NT2/D1 (cell line): ENCODE measurements at regions not wholly inside any gene's neighbourhood (a gene's known extent, or its start where the extent isn't known, plus 50 kb on each side); places are given as distances from the start of the nearest gene placed in this dataset.
A peak's percentile ranks its signal among the peaks of the same experiment; 100 is the strongest.

Experiments
- DNase-seq: peaks from one replicate; pipeline ENCODE4 v3.0.0-alpha.2; 2011; ENCODE audit warnings: low read depth, low spot score
- H3K27me3 ChIP-seq: 2 replicates; pipeline ENCODE4 v1.6.0; 2011; ENCODE audit warnings: mild to moderate bottlenecking; ENCODE audit not compliant: insufficient read length, insufficient read depth
- H3K36me3 ChIP-seq: 2 replicates; pipeline ENCODE4 v1.6.1; 2011; ENCODE audit warnings: mild to moderate bottlenecking, low read length, mixed read lengths; ENCODE audit not compliant: insufficient read depth, insufficient read length
- H3K4me1 ChIP-seq: 2 replicates; pipeline ENCODE4 v1.5.1; 2011; ENCODE audit not compliant: insufficient read depth, insufficient read length
- H3K4me3 ChIP-seq: 2 replicates; pipeline ENCODE4 v1.5.1; 2011; ENCODE audit warnings: low read depth; ENCODE audit not compliant: insufficient read length
- H3K9ac ChIP-seq: 2 replicates; pipeline ENCODE4 v1.6.0; 2011; ENCODE audit warnings: low read depth; ENCODE audit not compliant: insufficient read length
- H3K9me3 ChIP-seq: 2 replicates; pipeline ENCODE4 v1.5.1; 2011; ENCODE audit warnings: mild to moderate bottlenecking, low read length; ENCODE audit not compliant: insufficient read depth
- SUZ12 ChIP-seq: IDR thresholded peaks from 2 replicates; pipeline ENCODE4 v1.6.1; 2011; ENCODE audit not compliant: insufficient read length, insufficient read depth; ENCODE audit errors: extremely low read depth
- YY1 ChIP-seq: IDR thresholded peaks from 2 replicates; pipeline ENCODE4 v1.6.1; 2011; ENCODE audit not compliant: insufficient read length, insufficient read depth
- ZNF274 ChIP-seq: IDR thresholded peaks from 2 replicates; pipeline ENCODE4 v1.6.1; 2011; ENCODE audit warnings: mild to moderate bottlenecking, low read depth, low read length

DNA sequence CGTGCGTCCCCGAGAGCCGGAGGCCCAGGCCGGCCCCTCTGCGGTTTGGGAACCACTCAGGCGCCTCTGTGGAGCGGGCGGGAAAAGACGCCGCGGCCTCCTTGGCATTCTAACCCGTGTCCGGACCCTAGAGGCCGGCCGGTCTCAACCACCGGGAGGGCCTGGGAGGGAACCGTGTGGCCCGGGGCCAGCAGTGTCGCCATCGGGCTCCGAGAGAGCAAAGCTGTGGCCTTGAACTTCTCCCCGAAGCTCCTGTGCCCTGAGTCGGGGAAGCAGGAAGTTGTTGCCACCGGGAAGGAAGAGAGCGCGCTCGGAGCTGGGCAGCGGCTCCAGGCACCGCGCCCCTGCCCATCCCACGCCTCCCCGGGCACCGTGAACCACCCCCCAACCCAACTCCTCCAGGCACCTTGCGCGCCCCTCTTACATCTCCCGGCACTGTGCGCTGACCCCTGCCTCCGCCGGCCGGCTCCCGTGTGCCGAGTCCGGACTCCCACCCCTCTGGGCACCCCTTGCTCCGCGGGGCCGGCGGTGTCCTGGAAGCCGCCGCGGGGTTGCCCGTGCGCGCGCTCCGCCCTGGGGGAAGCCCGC, 80.0 kb upstream of the PPARA start:
- no peak for TF ChIP-seq ZNF274
- TF ChIP-seq YY1: no peak
- no peak for TF ChIP-seq SUZ12
- Histone ChIP-seq H3K4me1 (peaks cover 2% of the 10 kb centered on the region), H3K9ac (peak overlapping the region; percentile 67), H3K27me3 (peaks cover 74% of the 10 kb centered on the region), H3K36me3 (no peaks in the 10 kb centered on the region), H3K9me3 (no peaks in the 10 kb centered on the region), H3K4me3 (peak overlapping the region; percentile 51)
- DNase-seq: no peak

DNA sequence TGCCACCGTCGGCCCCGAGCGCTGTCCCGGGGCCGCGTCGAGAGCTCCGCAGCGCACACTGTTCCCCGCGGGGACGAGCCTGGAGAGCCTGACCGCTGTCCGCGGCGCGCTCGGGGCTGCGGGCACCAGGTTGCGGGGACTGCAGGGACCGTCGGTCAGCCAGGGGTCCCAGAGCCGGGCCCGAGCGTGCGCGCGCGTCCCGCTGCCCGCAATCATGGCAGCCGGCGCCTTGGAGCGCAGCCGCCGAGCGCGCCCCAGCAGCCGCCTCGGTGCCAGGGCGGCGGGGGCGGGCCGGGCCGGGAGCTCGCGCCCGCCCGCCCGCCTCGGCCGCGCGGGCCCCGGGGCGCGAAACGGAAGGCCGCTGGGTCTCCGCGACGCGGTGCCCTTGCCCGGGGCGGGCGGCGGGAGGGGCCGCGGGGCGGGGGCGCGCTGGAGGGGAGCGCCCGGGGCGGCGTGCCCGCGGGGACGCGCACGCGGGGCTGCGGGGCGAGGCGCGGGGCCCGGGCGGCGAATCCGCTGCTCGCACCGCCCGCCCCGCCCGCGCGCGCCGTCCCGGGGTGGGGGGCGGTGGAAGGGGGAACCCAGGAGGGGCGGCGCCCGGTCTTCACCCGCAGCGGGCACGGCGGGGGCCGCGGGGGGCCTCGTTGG, 79.4 kb upstream of the PPARA start:
- no peak for DNase-seq
- TF ChIP-seq YY1 (no peak), SUZ12 (no peak), ZNF274 (no peak)
- peak overlapping the region; percentile 67 for H3K9ac ChIP-seq
- no peaks in the 10 kb centered on the region for H3K36me3 ChIP-seq
- no peaks in the 10 kb centered on the region for H3K9me3 ChIP-seq
- H3K4me1 ChIP-seq: peaks cover 2% of the 10 kb centered on the region
- peaks cover 74% of the 10 kb centered on the region for H3K27me3 ChIP-seq
- peak overlapping the region; percentile 51 for H3K4me3 ChIP-seq

DNA sequence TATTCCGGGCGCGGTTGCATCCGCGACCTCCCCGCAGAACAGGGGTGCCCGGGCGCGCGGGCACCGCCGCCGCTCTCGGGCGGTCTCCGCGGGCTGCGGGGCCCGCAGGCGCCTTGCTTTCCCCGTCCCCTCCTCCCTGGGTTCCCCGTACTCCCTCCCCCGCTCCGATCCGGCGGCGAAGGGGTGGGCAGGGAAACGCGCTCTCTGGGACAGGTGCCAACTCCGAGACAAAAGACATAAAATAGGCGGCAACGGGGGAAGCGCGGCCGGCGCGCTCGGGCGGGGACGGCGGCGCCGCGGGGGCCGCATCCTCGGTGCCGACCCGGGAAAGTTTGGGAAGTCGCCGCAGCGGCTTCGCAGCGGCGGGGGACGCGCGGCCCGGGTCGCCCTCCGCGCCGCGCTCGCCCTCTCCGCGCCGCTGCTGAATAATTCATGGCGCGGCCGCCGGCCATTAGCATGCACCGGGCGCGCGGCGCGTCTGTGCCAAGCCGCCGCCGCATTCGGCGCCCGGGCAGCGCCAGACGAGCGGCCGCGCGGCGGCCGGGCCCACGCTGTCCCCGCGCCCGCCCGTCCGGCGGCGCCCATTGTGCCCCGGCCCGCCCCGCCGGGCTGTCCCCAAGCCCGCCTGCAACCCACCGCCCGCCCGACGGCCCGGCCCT, 78.7 kb upstream of the PPARA start:
- no peak for DNase-seq
- Histone ChIP-seq H3K9ac (no peak overlapping the region), H3K36me3 (no peaks in the 10 kb centered on the region), H3K4me1 (peaks cover 2% of the 10 kb centered on the region), H3K4me3 (peak overlapping the region; percentile 36), H3K27me3 (peaks cover 71% of the 10 kb centered on the region), H3K9me3 (no peaks in the 10 kb centered on the region)
- TF ChIP-seq YY1 (no peak), ZNF274 (no peak), SUZ12 (no peak)

DNA sequence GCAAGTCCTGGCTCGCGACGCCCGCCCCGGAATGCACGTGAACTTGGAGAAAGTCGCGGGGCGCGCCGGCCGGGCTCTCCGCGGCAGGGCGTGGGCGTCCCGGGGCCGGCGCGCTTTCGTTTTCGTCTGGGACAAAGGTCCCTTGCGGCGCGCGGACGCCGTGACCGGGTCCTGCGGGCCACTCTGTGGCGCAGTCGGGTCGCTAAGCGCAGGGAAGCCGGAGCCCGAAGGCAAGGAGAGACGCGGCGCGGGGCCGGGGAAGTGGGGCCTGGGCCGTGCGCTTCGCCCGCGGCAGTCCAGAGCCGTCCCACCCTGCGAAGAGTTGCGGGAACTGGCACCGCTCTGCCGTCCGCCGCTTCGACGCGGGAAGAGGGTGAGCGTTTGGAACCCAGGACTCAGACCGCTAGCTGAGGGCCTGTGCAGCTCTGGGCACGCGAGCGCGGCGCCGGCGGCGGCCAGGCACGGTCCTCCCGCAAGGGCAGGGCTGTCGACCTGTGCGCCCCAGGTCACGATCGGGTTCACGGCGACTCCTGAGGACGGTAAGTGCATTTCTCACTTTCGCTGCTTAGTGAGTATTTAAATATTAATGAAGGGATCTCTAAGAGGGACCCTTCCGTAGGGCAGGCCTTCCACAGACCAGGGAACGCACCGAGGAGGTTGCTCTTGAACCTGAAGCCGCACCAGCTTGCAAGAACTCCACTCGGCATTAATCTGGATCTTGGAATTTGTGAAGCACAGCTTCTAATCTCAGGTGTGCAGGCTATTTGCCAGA, 78.0 kb upstream of the PPARA start:
- peak overlapping the region; percentile 16 for H3K9ac ChIP-seq
- no peaks in the 10 kb centered on the region for H3K36me3 ChIP-seq
- no peak for DNase-seq
- peaks cover 69% of the 10 kb centered on the region for H3K27me3 ChIP-seq
- TF ChIP-seq ZNF274 (no peak), SUZ12 (peak; percentile 55)
- H3K9me3 ChIP-seq: no peaks in the 10 kb centered on the region
- peaks cover 2% of the 10 kb centered on the region for H3K4me1 ChIP-seq
- H3K4me3 ChIP-seq: peak overlapping the region; percentile 32

DNA sequence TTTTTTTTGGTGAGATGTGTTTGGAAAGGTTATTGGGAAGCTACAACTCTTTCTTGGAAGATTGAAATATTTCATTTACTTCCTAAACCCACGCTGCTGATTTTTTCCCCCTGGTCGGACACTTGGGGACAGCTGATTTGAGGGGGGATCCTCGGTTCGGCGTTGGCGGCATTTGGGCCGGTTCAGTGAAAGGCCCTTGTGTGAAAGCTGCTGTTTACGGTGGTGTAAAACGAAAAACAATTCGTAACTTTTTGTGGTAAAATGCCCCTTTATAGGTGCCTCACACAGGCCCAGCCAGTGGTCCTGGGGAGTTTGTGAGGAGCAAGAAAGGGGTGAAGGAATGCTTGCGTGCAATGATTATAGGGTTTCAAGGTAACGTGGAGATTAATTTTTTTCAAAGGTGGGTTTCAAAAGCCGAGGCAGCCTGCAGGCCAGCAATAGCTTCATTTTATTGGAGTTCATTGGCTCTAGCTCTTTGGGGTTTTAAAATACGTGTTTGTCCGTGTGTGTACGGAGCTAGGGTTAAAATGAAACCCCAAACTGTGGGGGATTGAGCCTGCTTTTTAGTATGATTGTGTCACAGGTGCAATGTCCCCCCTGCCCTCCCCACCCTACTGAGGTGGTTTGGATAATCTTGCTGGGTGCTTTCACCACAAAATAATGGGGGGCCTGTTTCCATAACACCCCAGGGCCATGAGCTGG, 77.2 kb upstream of the PPARA start:
- TF ChIP-seq SUZ12 (no peak), ZNF274 (no peak), YY1 (no peak)
- Histone ChIP-seq H3K36me3 (no peaks in the 10 kb centered on the region), H3K4me3 (no peak overlapping the region), H3K4me1 (peaks cover 2% of the 10 kb centered on the region), H3K9me3 (no peaks in the 10 kb centered on the region), H3K27me3 (peaks cover 64% of the 10 kb centered on the region), H3K9ac (no peak overlapping the region)
- no peak for DNase-seq

DNA sequence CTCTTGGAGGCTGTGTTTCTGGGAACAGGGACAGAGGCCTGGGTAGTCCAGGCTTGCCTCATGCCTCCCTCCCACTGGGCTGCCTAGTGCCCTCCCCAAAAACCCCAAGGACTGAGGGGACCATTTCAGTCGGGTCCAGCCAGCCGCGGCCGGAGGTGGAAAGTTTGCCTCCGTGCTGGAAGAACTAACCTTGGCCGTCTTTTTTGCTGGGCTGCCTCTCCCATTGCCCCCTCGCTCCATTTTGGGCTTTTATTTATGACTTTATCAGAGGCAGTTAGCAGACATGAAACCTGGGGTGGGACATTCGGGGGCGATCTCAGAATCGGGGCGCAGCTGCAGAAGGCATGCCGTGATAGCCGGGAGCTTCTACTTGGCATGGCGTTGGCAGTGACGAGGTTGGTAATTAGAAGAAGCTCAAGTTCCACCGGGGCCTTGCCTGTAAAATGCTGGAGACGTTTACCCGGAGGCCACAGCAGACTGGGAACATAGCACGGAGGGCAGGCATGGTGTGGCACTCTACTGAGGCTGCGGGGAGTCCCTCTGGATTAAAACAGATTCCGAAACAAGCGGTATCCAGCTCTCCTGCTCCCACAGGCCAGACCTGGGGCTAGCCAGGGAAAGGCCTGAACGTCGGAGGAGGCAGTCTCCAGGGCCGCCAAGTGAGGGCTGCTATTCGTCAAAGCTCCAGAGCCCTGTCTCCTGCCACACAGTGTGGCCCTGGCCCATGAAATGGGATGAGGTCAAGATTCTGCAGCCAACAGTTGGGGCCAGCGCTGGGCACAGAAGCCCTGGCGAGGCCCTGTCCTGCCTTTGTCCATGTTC, 76.4 kb upstream of the PPARA start:
- no peaks in the 10 kb centered on the region for H3K36me3 ChIP-seq
- no peaks in the 10 kb centered on the region for H3K9me3 ChIP-seq
- H3K9ac ChIP-seq: no peak overlapping the region
- no peak for TF ChIP-seq YY1
- no peak for TF ChIP-seq ZNF274
- no peak for TF ChIP-seq SUZ12
- H3K4me1 ChIP-seq: peaks cover 2% of the 10 kb centered on the region
- peaks cover 57% of the 10 kb centered on the region for H3K27me3 ChIP-seq
- DNase-seq: no peak
- H3K4me3 ChIP-seq: no peak overlapping the region
